ENCODE measurements at regions not wholly inside any gene's neighbourhood (a gene's known extent, or its start where the extent isn't known, plus 50 kb on each side); places are given as distances from the start of the nearest gene placed in this dataset.

GRCh38 chr5:117686926-117687325 lies 1112.3 kb upstream of the SEMA6A start:
- Histone ChIP-seq H3K36me3 (no peaks in the 10 kb centered on the region), H3K4me1 (no peaks in the 10 kb centered on the region), H3K27ac (no peak overlapping the region), H3K27me3 (no peaks in the 10 kb centered on the region), H3K4me3 (no peak overlapping the region), H3K9me3 (no peaks in the 10 kb centered on the region)
- TF ChIP-seq POLR2A (IDR thresholded peaks at IDR 0.05) (no peak), CTCF (IDR thresholded peaks at IDR 0.05) (no peak)
- DNase-seq = no peak

- no peaks in the 10 kb centered on the region for H3K27me3 ChIP-seq
- no peaks in the 10 kb centered on the region for H3K36me3 ChIP-seq
- no peaks in the 10 kb centered on the region for H3K9me3 ChIP-seq
- no peak overlapping the region for H3K4me3 ChIP-seq
- no peak for DNase-seq
- TF ChIP-seq CTCF (IDR thresholded peaks at IDR 0.05) (no peak), POLR2A (IDR thresholded peaks at IDR 0.05) (no peak)
- H3K4me1 ChIP-seq = no peaks in the 10 kb centered on the region
- no peak overlapping the region for H3K27ac ChIP-seq
Measured at GRCh38 chr5:117682416-117682815, 1107.8 kb upstream of the SEMA6A start.

- H3K4me3 ChIP-seq = no peak overlapping the region
- no peak for TF ChIP-seq CTCF (IDR thresholded peaks at IDR 0.05)
- TF ChIP-seq POLR2A (IDR thresholded peaks at IDR 0.05) = no peak
Measured at GRCh38 chr5:117681431-117682254, 1107.0 kb upstream of the SEMA6A start.

GRCh38 chr5:117680426-117680825 lies 1105.8 kb upstream of the SEMA6A start:
- no peaks in the 10 kb centered on the region for H3K4me1 ChIP-seq
- no peaks in the 10 kb centered on the region for H3K9me3 ChIP-seq
- no peaks in the 10 kb centered on the region for H3K27me3 ChIP-seq
- DNase-seq = no peak
- no peak for TF ChIP-seq POLR2A (IDR thresholded peaks at IDR 0.05)
- no peak for TF ChIP-seq CTCF (IDR thresholded peaks at IDR 0.05)
- no peaks in the 10 kb centered on the region for H3K36me3 ChIP-seq
- no peak overlapping the region for H3K27ac ChIP-seq
- H3K4me3 ChIP-seq = no peak overlapping the region

More at GRCh38 chr5:117681431-117682254, 1107.0 kb upstream of the SEMA6A start:
- H3K9me3 ChIP-seq = no peaks in the 10 kb centered on the region
- no peak overlapping the region for H3K27ac ChIP-seq
- H3K27me3 ChIP-seq = no peaks in the 10 kb centered on the region
- H3K36me3 ChIP-seq = no peaks in the 10 kb centered on the region
- no peak for DNase-seq
- no peaks in the 10 kb centered on the region for H3K4me1 ChIP-seq

GRCh38 chr5:117679046-117679445 lies 1104.4 kb upstream of the SEMA6A start:
- H3K4me1 ChIP-seq = no peaks in the 10 kb centered on the region
- no peaks in the 10 kb centered on the region for H3K9me3 ChIP-seq
- H3K27ac ChIP-seq = no peak overlapping the region
- DNase-seq = no peak
- TF ChIP-seq CTCF (IDR thresholded peaks at IDR 0.05) (no peak), POLR2A (IDR thresholded peaks at IDR 0.05) (no peak)
- H3K4me3 ChIP-seq = no peak overlapping the region
- H3K27me3 ChIP-seq = no peaks in the 10 kb centered on the region
- H3K36me3 ChIP-seq = no peaks in the 10 kb centered on the region

Measured in Peyer's patch (tissue), 4 donors.